MM.1S (cell line): ENCODE measurements at regions not wholly inside any gene's neighbourhood (a gene's known extent, or its start where the extent isn't known, plus 50 kb on each side); places are given as distances from the start of the nearest gene placed in this dataset.

Experiments
- CTCF ChIP-seq: fragments of 300-600 bp; sonication (generic); IDR thresholded peaks from 2 replicates; pipeline ENCODE4 v1.5.1; 2016; ENCODE audit warnings: antibody characterized with exemption, low read length, mixed read lengths
- EZH2 ChIP-seq: fragments of 300-600 bp; sonication (generic); optimal IDR thresholded peaks from 2 replicates; pipeline ENCODE3; 2017; ENCODE audit warnings: low read depth, mild to moderate bottlenecking, antibody characterized with exemption, low read length, mixed read lengths
- EZH2phosphoT487 ChIP-seq: fragments of 300-600 bp; sonication (generic); IDR thresholded peaks from 2 replicates; pipeline ENCODE4 v1.6.1; 2018; ENCODE audit warnings: antibody characterized with exemption, low read length

- TF ChIP-seq CTCF: no peak
- TF ChIP-seq EZH2: no peak
- no peak for TF ChIP-seq EZH2phosphoT487
These were observed 233.2 kb upstream of the PBX1 start for GRCh38 chr1:164325786-164326185.
